ENCODE measurements at regions not wholly inside any gene's neighbourhood (a gene's known extent, or its start where the extent isn't known, plus 50 kb on each side); places are given as distances from the start of the nearest gene placed in this dataset.
"Not testable (repeated sequence)": the region's sequence is repeated elsewhere in the genome, so short reads cannot be mapped to it uniquely, and the experiment has no call there.

- no peak for DNase-seq (ENCODE audit: low spot score)
Observed at GRCh38 chr11:127950162-127950561, 637.2 kb downstream of the ETS1 start.

GRCh38 chr11:127943763-127944162 lies 643.6 kb downstream of the ETS1 start:
- DNase-seq (ENCODE audit: low spot score): no peak

- no peak for DNase-seq (ENCODE audit: low spot score)
Observed at GRCh38 chr11:127943152-127943551, 644.2 kb downstream of the ETS1 start.

GRCh38 chr11:127941554-127941953 lies 645.8 kb downstream of the ETS1 start:
- not testable (repeated sequence) for DNase-seq (ENCODE audit: low spot score)

GRCh38 chr11:127939000-127939399 lies 648.4 kb downstream of the ETS1 start:
- no peak for DNase-seq (ENCODE audit: low spot score)

- DNase-seq (ENCODE audit: low spot score): no peak
Observed at GRCh38 chr11:127935081-127935480, 652.3 kb downstream of the ETS1 start.

GRCh38 chr11:127933961-127934360 lies 653.4 kb downstream of the ETS1 start:
- not testable (repeated sequence) for DNase-seq (ENCODE audit: low spot score)

GRCh38 chr11:127931803-127932202 lies 655.6 kb downstream of the ETS1 start:
- no peak for DNase-seq (ENCODE audit: low spot score)

GRCh38 chr11:127926721-127927120 lies 660.6 kb downstream of the ETS1 start:
- no peak for DNase-seq (ENCODE audit: low spot score)

GRCh38 chr11:127925475-127925874 lies 661.9 kb downstream of the ETS1 start:
- DNase-seq (ENCODE audit: low spot score): no peak

GRCh38 chr11:127919206-127920000 lies 668.0 kb downstream of the ETS1 start:
- DNase-seq (ENCODE audit: low spot score): peak; percentile 62

GRCh38 chr11:127902382-127902781 lies 685.0 kb downstream of the ETS1 start:
- DNase-seq (ENCODE audit: low spot score): no peak

- DNase-seq (ENCODE audit: low spot score): no peak
Observed at GRCh38 chr11:127898422-127899365, 688.7 kb downstream of the ETS1 start.

GRCh38 chr11:127895776-127896175 lies 691.6 kb downstream of the ETS1 start:
- no peak for DNase-seq (ENCODE audit: low spot score)

GRCh38 chr11:127894316-127894715 lies 693.0 kb downstream of the ETS1 start:
- DNase-seq (ENCODE audit: low spot score): no peak

- no peak for DNase-seq (ENCODE audit: low spot score)
Observed at GRCh38 chr11:127890030-127890615, 697.2 kb downstream of the ETS1 start.

- DNase-seq (ENCODE audit: low spot score): no peak
Observed at GRCh38 chr11:127888386-127888785, 699.0 kb downstream of the ETS1 start.

GRCh38 chr11:127875131-127875530 lies 712.2 kb downstream of the ETS1 start:
- DNase-seq (ENCODE audit: low spot score): no peak

GRCh38 chr11:127873478-127873877 lies 713.9 kb downstream of the ETS1 start:
- no peak for DNase-seq (ENCODE audit: low spot score)

GRCh38 chr11:127866109-127866508 lies 721.2 kb downstream of the ETS1 start:
- no peak for DNase-seq (ENCODE audit: low spot score)

GRCh38 chr11:127864861-127865260 lies 722.5 kb downstream of the ETS1 start:
- no peak for DNase-seq (ENCODE audit: low spot score)

- DNase-seq (ENCODE audit: low spot score): no peak
Observed at GRCh38 chr11:127862406-127862805, 725.0 kb downstream of the ETS1 start.

- no peak for DNase-seq (ENCODE audit: low spot score)
Observed at GRCh38 chr11:127859941-127860354, 727.4 kb downstream of the ETS1 start.

Data from RKO (cell line).